ENCODE measurements at regions not wholly inside any gene's neighbourhood (a gene's known extent, or its start where the extent isn't known, plus 50 kb on each side); places are given as distances from the start of the nearest gene placed in this dataset.
"Not testable (repeated sequence)": the region's sequence is repeated elsewhere in the genome, so short reads cannot be mapped to it uniquely, and the experiment has no call there.

DNA sequence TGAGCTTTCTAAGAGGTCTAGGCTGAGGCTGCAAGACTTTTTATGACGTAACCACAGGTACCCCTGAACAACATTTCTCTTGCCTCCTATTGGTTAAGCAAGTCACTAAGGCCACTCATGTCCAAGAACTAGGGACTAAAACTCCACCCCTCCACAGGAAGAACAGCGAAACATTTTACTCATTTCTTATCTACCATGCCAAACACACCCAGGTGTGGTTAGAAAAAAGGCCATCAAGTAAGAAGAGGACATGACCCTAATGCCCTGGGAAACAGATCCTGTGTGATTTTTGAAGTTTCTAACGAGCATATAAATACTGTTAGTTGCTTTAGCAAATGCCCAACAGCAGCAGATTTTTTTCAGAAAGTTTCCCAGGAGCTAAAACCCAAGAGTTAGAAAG is 282.4 kb upstream of the DYNLRB2 start:
- H3K36me3 ChIP-seq: no peaks in the 10 kb centered on the region
- no peak for DNase-seq
- WGBS (ENCODE audit: insufficient coverage, low coverage, low lambda C conversion rate, missing lambda C conversion rate): 70% methylated on average over 3 of the region's 3 CpGs
- ATAC-seq: no peak
- intact Hi-C loops (cut with DNase I): no loop called here
- peaks cover 0 to 4% (median 0%) of the 10 kb centered on the region in 4 donors for H3K4me1 ChIP-seq
- H3K27me3 ChIP-seq: no peaks in the 10 kb centered on the region
- H3K9me3 ChIP-seq: no peaks in the 10 kb centered on the region
- TF ChIP-seq, protein P1, sequence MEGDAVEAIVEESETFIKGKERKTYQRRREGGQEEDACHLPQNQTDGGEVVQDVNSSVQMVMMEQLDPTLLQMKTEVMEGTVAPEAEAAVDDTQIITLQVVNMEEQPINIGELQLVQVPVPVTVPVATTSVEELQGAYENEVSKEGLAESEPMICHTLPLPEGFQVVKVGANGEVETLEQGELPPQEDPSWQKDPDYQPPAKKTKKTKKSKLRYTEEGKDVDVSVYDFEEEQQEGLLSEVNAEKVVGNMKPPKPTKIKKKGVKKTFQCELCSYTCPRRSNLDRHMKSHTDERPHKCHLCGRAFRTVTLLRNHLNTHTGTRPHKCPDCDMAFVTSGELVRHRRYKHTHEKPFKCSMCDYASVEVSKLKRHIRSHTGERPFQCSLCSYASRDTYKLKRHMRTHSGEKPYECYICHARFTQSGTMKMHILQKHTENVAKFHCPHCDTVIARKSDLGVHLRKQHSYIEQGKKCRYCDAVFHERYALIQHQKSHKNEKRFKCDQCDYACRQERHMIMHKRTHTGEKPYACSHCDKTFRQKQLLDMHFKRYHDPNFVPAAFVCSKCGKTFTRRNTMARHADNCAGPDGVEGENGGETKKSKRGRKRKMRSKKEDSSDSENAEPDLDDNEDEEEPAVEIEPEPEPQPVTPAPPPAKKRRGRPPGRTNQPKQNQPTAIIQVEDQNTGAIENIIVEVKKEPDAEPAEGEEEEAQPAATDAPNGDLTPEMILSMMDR (IDR thresholded peaks at IDR 0.05): no peak
- no peak for TF ChIP-seq POLR2A (IDR thresholded peaks at IDR 0.05)
- no peak overlapping the region for H3K27ac ChIP-seq
- no peak overlapping the region for H3K4me3 ChIP-seq

DNA sequence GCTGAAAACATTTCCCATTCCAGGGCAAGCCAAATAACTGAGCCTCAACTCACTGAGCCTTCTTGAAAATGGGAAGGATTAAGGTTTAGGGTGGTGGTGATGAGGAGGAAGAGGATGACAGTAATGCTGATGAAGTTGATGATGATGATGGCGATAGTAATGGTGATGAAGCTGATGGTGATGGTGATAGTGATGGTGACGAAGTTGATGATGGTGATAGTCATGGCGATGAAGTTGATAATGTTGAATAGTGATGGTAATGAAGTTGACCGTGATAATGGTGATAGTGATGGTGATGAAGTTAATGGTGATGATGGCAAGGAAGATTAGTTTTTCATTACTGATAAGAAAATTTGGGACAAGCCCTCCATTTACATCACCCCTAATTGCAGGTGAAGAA is 285.8 kb upstream of the DYNLRB2 start:
- Histone ChIP-seq H3K4me3 (no peak overlapping the region), H3K4me1 (no peaks in the 10 kb centered on the region), H3K27me3 (no peaks in the 10 kb centered on the region), H3K9me3 (no peaks in the 10 kb centered on the region), H3K36me3 (no peaks in the 10 kb centered on the region), H3K27ac (no peak overlapping the region)
- 91% methylated on average over 4 of the region's 4 CpGs for WGBS (ENCODE audit: insufficient coverage, low coverage, low lambda C conversion rate, missing lambda C conversion rate)
- intact Hi-C loops (cut with DNase I): no loop called here
- DNase-seq (no peak), ATAC-seq (no peak)
- no peak for TF ChIP-seq POLR2A (IDR thresholded peaks at IDR 0.05)

DNA sequence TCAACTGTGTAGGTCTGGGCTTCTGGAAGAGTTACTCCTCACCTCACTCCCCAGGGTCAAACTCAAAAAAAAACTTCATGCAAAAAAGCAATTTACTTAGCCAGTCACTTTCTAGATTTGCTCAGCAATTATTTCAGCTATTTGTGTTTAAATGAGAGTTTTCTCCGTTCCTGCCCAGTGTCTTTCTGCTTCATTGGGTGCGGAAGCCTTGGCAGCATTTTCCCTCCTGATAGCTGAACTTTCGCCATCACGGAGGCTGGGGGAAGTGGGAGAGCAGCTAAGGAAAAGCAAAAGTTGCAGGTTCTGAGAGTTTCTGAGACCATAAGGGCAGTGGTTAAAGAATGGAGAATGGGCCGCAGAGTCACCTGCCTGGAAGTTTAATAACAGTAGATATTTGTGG is 287.1 kb upstream of the DYNLRB2 start:
- Histone ChIP-seq H3K27me3 (no peaks in the 10 kb centered on the region), H3K4me3 (no peak overlapping the region), H3K27ac (no peak overlapping the region), H3K4me1 (no peaks in the 10 kb centered on the region), H3K36me3 (no peaks in the 10 kb centered on the region), H3K9me3 (no peaks in the 10 kb centered on the region)
- intact Hi-C loops (cut with DNase I): no loop called here
- no peak for ATAC-seq
- TF ChIP-seq POLR2A (IDR thresholded peaks at IDR 0.05): no peak
- TF ChIP-seq, protein P1 (IDR thresholded peaks at IDR 0.05): no peak
- no peak for DNase-seq
- WGBS (ENCODE audit: insufficient coverage, low coverage, low lambda C conversion rate, missing lambda C conversion rate): 89% methylated on average over 5 of the region's 5 CpGs

DNA sequence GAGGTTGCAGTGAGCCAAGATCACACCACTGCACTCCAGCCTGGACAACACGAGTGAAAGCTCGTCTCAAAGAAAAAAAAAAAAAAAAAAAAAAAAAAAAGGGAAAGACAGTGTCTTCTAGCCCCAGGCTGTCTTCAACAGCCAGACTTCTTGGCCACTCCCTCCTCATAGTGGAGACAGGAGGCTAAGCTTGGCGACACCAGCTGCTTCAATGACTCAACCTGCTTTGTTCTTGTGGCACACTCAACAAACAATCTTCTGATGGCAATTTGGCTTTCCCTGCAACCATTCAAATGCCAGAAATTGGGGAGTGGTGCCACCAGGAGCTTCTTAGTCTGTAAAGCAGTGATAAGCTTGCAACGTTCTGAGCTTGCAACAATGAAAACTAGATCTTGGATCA is 290.4 kb upstream of the DYNLRB2 start:
- no peaks in the 10 kb centered on the region for H3K36me3 ChIP-seq
- H3K27ac ChIP-seq: no peak overlapping the region
- no peaks in the 10 kb centered on the region for H3K9me3 ChIP-seq
- no peak for DNase-seq
- intact Hi-C loops (cut with DNase I): no loop called here
- 50% methylated on average over 1 of the region's 4 CpGs for WGBS (ENCODE audit: insufficient coverage, low coverage, low lambda C conversion rate, missing lambda C conversion rate)
- no peaks in the 10 kb centered on the region for H3K27me3 ChIP-seq
- H3K4me3 ChIP-seq: no peak overlapping the region
- no peaks in the 10 kb centered on the region for H3K4me1 ChIP-seq
- TF ChIP-seq POLR2A (IDR thresholded peaks at IDR 0.05): no peak
- TF ChIP-seq, protein P1 (IDR thresholded peaks at IDR 0.05): no peak
- ATAC-seq: no peak

DNA sequence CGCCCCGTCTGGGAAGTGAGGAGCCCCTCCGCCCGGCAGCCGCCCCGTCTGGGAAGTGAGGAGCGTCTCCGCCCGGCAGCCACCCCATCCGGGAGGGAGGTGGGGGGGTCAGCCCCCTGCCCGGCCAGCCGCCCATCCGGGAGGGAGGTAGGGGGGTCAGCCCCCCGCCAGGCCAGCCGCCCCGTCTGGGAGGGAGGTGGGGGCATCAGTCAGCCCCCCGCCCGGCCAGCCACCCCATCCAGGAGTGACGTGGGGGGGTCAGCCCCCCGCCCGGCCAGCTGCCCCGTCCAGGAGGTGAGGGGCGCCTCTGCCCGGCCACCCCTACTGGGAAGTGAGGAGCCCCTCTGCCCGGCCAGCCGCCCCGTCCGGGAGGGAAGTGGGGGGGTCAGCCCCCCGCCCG is 297.5 kb upstream of the DYNLRB2 start:
- WGBS (ENCODE audit: insufficient coverage, low coverage, low lambda C conversion rate, missing lambda C conversion rate): no CpG with 5 or more reads among the region's 30 CpGs
- DNase-seq; H3K9me3 ChIP-seq; intact Hi-C loops (cut with DNase I); H3K4me3 ChIP-seq; H3K4me1 ChIP-seq; ATAC-seq; H3K27ac ChIP-seq; H3K36me3 ChIP-seq; H3K27me3 ChIP-seq: not testable (repeated sequence)

DNA sequence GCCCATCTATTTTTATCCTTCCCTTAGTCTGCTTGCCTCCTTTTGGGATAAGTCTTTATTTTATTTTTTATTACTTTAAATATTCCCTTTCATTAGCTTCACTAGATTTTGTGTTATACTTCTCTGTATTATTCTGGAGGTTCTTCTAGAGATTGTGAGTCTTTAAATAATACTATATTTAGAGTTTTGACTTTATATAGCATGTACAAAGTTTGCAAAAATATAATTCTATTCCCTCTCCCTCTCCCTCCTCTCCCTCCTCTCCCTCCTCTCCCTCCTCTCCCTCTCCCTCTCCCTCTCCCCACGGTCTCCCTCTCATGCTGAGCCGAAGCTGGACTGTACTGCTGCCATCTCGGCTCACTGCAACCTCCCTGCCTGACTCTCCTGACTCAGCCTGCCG is 298.5 kb upstream of the DYNLRB2 start:
- not testable (repeated sequence) for H3K36me3 ChIP-seq
- 88% methylated on average over 3 of the region's 4 CpGs for WGBS (ENCODE audit: insufficient coverage, low coverage, low lambda C conversion rate, missing lambda C conversion rate)

More for the DNA sequence above, 298.5 kb upstream of the DYNLRB2 start:
- H3K9me3 ChIP-seq; H3K4me1 ChIP-seq; DNase-seq; H3K27me3 ChIP-seq; H3K4me3 ChIP-seq; intact Hi-C loops (cut with DNase I); ATAC-seq; H3K27ac ChIP-seq: not testable (repeated sequence)

Measured in right lobe of liver (tissue), 6 donors.